ENCODE measurements at regions not wholly inside any gene's neighbourhood (a gene's known extent, or its start where the extent isn't known, plus 50 kb on each side); places are given as distances from the start of the nearest gene placed in this dataset.

GRCh38 chrX:129247642-129248041 lies 275.6 kb downstream of the SMARCA1 start:
- no peak overlapping the region for H3K4me3 Mint-ChIP-seq
- H3K36me3 Mint-ChIP-seq (ENCODE audit: insufficient read depth) = no peaks in the 10 kb centered on the region
- H3K27me3 Mint-ChIP-seq = no peaks in the 10 kb centered on the region
- H3K4me1 Mint-ChIP-seq = no peaks in the 10 kb centered on the region
- no peak for ATAC-seq (replicated peaks; ENCODE audit: extremely low read depth, poor library complexity, severe bottlenecking)
- DNase-seq (ENCODE audit: low spot score in 2 of 2) = no peak
- no peaks in the 10 kb centered on the region for H3K9me3 Mint-ChIP-seq
- no peak overlapping the region for H3K27ac Mint-ChIP-seq (ENCODE audit: low read depth)

GRCh38 chrX:129239371-129239770 lies 283.9 kb downstream of the SMARCA1 start:
- Mint-ChIP-seq H3K27ac (ENCODE audit: low read depth) (no peak overlapping the region), H3K27me3 (no peaks in the 10 kb centered on the region), H3K36me3 (ENCODE audit: insufficient read depth) (no peaks in the 10 kb centered on the region), H3K4me3 (no peak overlapping the region), H3K9me3 (peaks cover 5% of the 10 kb centered on the region), H3K4me1 (no peaks in the 10 kb centered on the region)
- no peak for ATAC-seq (replicated peaks; ENCODE audit: extremely low read depth, poor library complexity, severe bottlenecking)
- DNase-seq (ENCODE audit: low spot score in 2 of 2) = no peak

- no peaks in the 10 kb centered on the region for H3K27me3 Mint-ChIP-seq
- H3K9me3 Mint-ChIP-seq = peaks cover 5% of the 10 kb centered on the region
- no peak overlapping the region for H3K4me3 Mint-ChIP-seq
- no peaks in the 10 kb centered on the region for H3K4me1 Mint-ChIP-seq
- no peak overlapping the region for H3K27ac Mint-ChIP-seq (ENCODE audit: low read depth)
- DNase-seq (ENCODE audit: low spot score in 2 of 2) = no peak
- ATAC-seq (replicated peaks; ENCODE audit: extremely low read depth, poor library complexity, severe bottlenecking) = no peak
- no peaks in the 10 kb centered on the region for H3K36me3 Mint-ChIP-seq (ENCODE audit: insufficient read depth)
Measured at GRCh38 chrX:129238011-129238410, 285.3 kb downstream of the SMARCA1 start.

DNA sequence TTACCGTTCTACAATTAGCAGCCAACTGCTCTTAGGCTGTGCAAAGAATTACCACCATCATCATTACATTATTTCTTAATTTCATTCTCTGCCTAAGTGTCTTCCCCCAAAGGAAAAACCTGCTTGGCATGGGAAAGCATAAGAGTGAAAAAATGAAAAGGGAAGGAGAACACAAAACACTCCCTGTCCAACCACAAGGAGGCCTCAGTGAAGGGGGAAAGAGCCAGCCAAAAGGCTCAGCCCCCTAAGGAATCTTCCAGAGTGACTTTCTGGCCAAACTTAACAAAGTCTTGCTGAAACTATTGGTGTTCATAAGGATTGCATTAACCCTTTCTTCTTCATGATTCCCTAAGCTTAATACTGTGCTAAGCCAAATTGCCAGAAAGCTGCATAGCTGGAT lies 287.4 kb downstream of the SMARCA1 start:
- Mint-ChIP-seq H3K36me3 (ENCODE audit: insufficient read depth) (no peaks in the 10 kb centered on the region), H3K4me1 (no peaks in the 10 kb centered on the region), H3K4me3 (no peak overlapping the region), H3K9me3 (no peaks in the 10 kb centered on the region), H3K27me3 (no peaks in the 10 kb centered on the region), H3K27ac (ENCODE audit: low read depth) (no peak overlapping the region)
- no peak for ATAC-seq (replicated peaks; ENCODE audit: extremely low read depth, poor library complexity, severe bottlenecking)
- no peak for DNase-seq (ENCODE audit: low spot score in 2 of 2)

- DNase-seq (ENCODE audit: low spot score in 2 of 2) = no peak
- Mint-ChIP-seq H3K4me1 (no peaks in the 10 kb centered on the region), H3K36me3 (ENCODE audit: insufficient read depth) (no peaks in the 10 kb centered on the region), H3K9me3 (no peaks in the 10 kb centered on the region), H3K4me3 (no peak overlapping the region), H3K27me3 (no peaks in the 10 kb centered on the region), H3K27ac (ENCODE audit: low read depth) (no peak overlapping the region)
- ATAC-seq (replicated peaks; ENCODE audit: extremely low read depth, poor library complexity, severe bottlenecking) = no peak
Measured at GRCh38 chrX:129233786-129234185, 289.5 kb downstream of the SMARCA1 start.

DNA sequence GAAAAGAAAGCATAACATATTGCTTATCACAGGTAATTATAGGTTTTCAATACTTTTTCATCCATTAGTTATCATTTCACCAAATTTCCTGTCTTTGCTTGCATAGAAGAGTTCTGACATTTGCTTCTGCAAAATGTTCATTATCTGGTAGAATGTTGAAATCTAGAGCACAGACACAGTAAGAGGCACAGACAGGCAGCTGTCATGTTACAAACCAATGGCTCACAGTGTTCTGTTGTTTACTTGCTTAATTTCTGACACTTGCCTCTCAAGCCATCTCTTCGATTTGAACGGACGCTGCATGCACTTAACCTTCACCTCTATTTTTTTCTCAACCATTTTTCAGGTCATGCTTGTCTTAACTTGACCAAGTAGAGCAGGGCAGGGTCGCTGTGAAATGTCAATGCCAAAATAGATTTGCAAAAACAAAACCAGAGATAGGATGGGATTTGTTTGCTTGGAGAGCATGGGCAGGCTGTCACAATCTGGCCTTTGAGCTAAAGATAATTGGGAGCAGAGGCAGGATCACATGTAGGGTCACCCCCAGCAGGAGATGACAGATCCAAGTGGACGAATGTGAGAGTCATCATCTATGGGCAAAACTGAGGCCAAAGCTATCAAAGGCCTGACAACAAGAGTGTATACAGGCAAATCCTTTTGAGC lies 292.3 kb downstream of the SMARCA1 start:
- Mint-ChIP-seq H3K27ac (ENCODE audit: low read depth) (no peak overlapping the region), H3K4me1 (no peaks in the 10 kb centered on the region)
- DNase-seq (ENCODE audit: low spot score in 2 of 2) = no peak

DNA sequence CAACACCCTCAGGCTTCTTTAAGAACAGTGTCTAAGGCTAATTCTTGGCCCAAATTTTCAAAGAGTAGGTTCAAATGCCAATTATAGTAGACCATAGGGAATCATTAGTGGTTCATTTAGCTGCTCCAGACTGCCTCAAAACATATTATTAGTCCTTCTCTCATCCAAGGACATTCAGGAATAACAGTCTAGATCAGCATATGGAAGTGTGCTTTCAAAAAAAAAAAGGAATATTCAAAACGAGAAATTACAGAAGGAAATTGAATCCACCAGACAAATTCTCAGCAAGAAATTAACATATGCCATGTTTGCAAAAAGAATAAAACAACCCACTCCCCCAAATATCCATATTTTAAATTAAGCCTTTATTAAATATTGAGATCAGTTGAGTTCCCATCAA lies 293.1 kb downstream of the SMARCA1 start:
- Mint-ChIP-seq H3K27ac (ENCODE audit: low read depth) (no peak overlapping the region), H3K27me3 (no peaks in the 10 kb centered on the region), H3K4me3 (no peak overlapping the region), H3K36me3 (ENCODE audit: insufficient read depth) (no peaks in the 10 kb centered on the region), H3K9me3 (no peaks in the 10 kb centered on the region), H3K4me1 (no peaks in the 10 kb centered on the region)
- ATAC-seq (replicated peaks; ENCODE audit: extremely low read depth, poor library complexity, severe bottlenecking) (no peak), DNase-seq (ENCODE audit: low spot score in 2 of 2) (no peak)

More for the DNA sequence above, 292.3 kb downstream of the SMARCA1 start:
- H3K36me3 Mint-ChIP-seq (ENCODE audit: insufficient read depth) = no peaks in the 10 kb centered on the region
- no peak for ATAC-seq (replicated peaks; ENCODE audit: extremely low read depth, poor library complexity, severe bottlenecking)
- H3K4me3 Mint-ChIP-seq = no peak overlapping the region
- H3K27me3 Mint-ChIP-seq = no peaks in the 10 kb centered on the region
- no peaks in the 10 kb centered on the region for H3K9me3 Mint-ChIP-seq

DNA sequence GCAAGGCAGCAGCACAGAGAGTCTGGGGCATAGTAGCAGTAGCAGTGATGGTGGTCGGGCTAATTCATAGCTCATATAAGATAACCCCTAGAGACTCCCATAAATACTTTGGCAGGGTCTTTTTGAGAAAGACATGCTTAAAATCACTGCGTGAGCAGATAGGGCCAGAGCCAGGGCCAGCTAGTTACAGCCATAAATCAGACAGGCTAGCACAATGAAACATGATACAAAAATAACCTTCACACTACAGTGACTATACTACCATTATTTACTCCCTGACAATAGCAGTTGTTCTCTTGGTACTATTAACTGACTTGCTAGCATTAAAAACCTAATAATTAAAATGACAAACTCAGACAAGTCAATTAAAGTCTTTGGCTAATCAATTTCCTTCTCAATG lies 295.9 kb downstream of the SMARCA1 start:
- Mint-ChIP-seq H3K9me3 (no peaks in the 10 kb centered on the region), H3K4me1 (no peaks in the 10 kb centered on the region), H3K36me3 (ENCODE audit: insufficient read depth) (no peaks in the 10 kb centered on the region), H3K4me3 (no peak overlapping the region), H3K27me3 (no peaks in the 10 kb centered on the region), H3K27ac (ENCODE audit: low read depth) (no peak overlapping the region)
- DNase-seq (ENCODE audit: low spot score in 2 of 2) (no peak), ATAC-seq (replicated peaks; ENCODE audit: extremely low read depth, poor library complexity, severe bottlenecking) (no peak)

- Mint-ChIP-seq H3K9me3 (no peaks in the 10 kb centered on the region), H3K36me3 (ENCODE audit: insufficient read depth) (no peaks in the 10 kb centered on the region), H3K4me3 (no peak overlapping the region), H3K27me3 (no peaks in the 10 kb centered on the region), H3K27ac (ENCODE audit: low read depth) (no peak overlapping the region), H3K4me1 (no peaks in the 10 kb centered on the region)
- ATAC-seq (replicated peaks; ENCODE audit: extremely low read depth, poor library complexity, severe bottlenecking) (no peak), DNase-seq (ENCODE audit: low spot score in 2 of 2) (no peak)
Measured at GRCh38 chrX:129193357-129193756, 329.9 kb downstream of the SMARCA1 start.

GRCh38 chrX:129188231-129188630 lies 335.1 kb downstream of the SMARCA1 start:
- DNase-seq (ENCODE audit: low spot score in 2 of 2) = no peak
- no peaks in the 10 kb centered on the region for H3K9me3 Mint-ChIP-seq
- no peak for ATAC-seq (replicated peaks; ENCODE audit: extremely low read depth, poor library complexity, severe bottlenecking)
- no peaks in the 10 kb centered on the region for H3K36me3 Mint-ChIP-seq (ENCODE audit: insufficient read depth)
- H3K27ac Mint-ChIP-seq (ENCODE audit: low read depth) = no peak overlapping the region
- H3K4me3 Mint-ChIP-seq = no peak overlapping the region
- no peaks in the 10 kb centered on the region for H3K27me3 Mint-ChIP-seq
- H3K4me1 Mint-ChIP-seq = no peaks in the 10 kb centered on the region

DNA sequence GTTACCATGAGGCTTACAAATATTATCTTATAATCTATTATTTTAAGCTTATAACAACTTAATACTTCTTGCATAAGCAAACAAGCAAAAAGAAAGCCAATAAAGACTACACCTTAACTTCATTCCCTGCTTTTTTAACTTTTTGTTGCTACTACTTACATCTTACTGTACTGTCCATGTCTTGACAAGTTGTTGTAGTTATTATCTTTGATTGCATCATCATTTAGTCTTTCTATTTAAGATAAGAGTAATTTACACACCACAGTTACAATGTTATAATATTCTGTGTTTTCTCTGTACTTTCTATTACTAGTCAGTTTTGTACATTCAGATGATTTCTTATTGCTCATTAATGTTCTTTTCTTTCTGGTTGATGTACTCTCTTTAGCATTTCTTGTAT lies 346.6 kb downstream of the SMARCA1 start:
- peaks cover 5% of the 10 kb centered on the region for H3K9me3 Mint-ChIP-seq
- H3K27me3 Mint-ChIP-seq = no peaks in the 10 kb centered on the region
- no peak for ATAC-seq (replicated peaks; ENCODE audit: extremely low read depth, poor library complexity, severe bottlenecking)
- H3K4me3 Mint-ChIP-seq = no peak overlapping the region
- no peak overlapping the region for H3K27ac Mint-ChIP-seq (ENCODE audit: low read depth)
- no peaks in the 10 kb centered on the region for H3K36me3 Mint-ChIP-seq (ENCODE audit: insufficient read depth)
- no peaks in the 10 kb centered on the region for H3K4me1 Mint-ChIP-seq
- DNase-seq (ENCODE audit: low spot score in 2 of 2) = no peak

DNA sequence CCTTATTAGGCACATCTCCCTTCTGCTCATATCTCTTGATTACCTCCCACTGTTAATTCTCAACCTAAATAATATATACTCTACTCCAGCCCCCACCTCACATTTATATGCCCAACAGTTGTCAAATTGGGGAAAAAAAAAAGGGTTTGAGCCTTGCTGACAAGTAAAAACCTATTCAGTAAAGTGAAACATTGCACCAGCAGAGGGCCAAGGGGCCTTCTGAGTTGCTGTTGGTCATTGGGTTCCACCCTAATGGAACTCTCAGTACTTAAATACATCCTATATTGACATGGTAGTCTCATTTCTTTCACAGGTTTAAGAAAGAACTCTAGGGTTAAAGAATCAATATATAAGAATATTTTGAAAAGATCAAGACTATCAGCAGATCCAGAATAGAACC lies 362.2 kb downstream of the SMARCA1 start:
- DNase-seq (ENCODE audit: low spot score in 2 of 2) = no peak
- H3K4me1 Mint-ChIP-seq = no peaks in the 10 kb centered on the region
- peaks cover 6% of the 10 kb centered on the region for H3K9me3 Mint-ChIP-seq
- no peak for ATAC-seq (replicated peaks; ENCODE audit: extremely low read depth, poor library complexity, severe bottlenecking)
- no peak overlapping the region for H3K27ac Mint-ChIP-seq (ENCODE audit: low read depth)
- no peak overlapping the region for H3K4me3 Mint-ChIP-seq
- no peaks in the 10 kb centered on the region for H3K27me3 Mint-ChIP-seq
- no peaks in the 10 kb centered on the region for H3K36me3 Mint-ChIP-seq (ENCODE audit: insufficient read depth)

DNA sequence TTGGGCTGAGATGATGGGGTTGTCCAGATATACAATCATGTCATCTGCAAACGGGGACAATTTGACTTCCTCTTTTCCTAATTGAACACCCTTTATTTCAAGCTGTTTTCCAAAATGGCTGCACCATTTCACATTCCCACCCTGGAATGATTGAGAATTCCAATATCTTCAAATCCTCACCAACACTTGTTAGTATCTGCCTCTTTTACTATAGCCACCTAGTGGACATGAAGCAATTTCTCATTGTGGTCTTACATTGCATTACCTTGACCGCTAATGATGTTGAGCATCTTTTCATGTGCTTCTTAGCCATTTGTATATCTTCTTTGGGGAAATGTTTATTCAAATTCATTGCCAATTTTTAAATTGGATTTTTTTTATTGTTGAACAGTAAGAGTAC lies 364.8 kb downstream of the SMARCA1 start:
- DNase-seq (ENCODE audit: low spot score in 2 of 2) = no peak
- Mint-ChIP-seq H3K9me3 (peaks cover 12% of the 10 kb centered on the region), H3K27ac (ENCODE audit: low read depth) (no peak overlapping the region), H3K36me3 (ENCODE audit: insufficient read depth) (no peaks in the 10 kb centered on the region), H3K27me3 (no peaks in the 10 kb centered on the region), H3K4me1 (no peaks in the 10 kb centered on the region), H3K4me3 (no peak overlapping the region)
- no peak for ATAC-seq (replicated peaks; ENCODE audit: extremely low read depth, poor library complexity, severe bottlenecking)

- Mint-ChIP-seq H3K27ac (ENCODE audit: low read depth) (no peak overlapping the region), H3K27me3 (no peaks in the 10 kb centered on the region), H3K4me3 (no peak overlapping the region), H3K4me1 (no peaks in the 10 kb centered on the region), H3K36me3 (ENCODE audit: insufficient read depth) (no peaks in the 10 kb centered on the region), H3K9me3 (no peaks in the 10 kb centered on the region)
- DNase-seq (ENCODE audit: low spot score in 2 of 2) (no peak), ATAC-seq (replicated peaks; ENCODE audit: extremely low read depth, poor library complexity, severe bottlenecking) (no peak)
Measured at GRCh38 chrX:129145840-129146272, 377.4 kb downstream of the SMARCA1 start.

All from central memory CD8-positive, alpha-beta T cell (primary cell).